ENCODE measurements at regions not wholly inside any gene's neighbourhood (a gene's known extent, or its start where the extent isn't known, plus 50 kb on each side); places are given as distances from the start of the nearest gene placed in this dataset.

GRCh38 chr1:200298242-200298641, 111.6 kb downstream of the ZNF281 start:
- no peak overlapping the region for H3K9ac ChIP-seq (ENCODE audit: low read length)
- H3K36me3 ChIP-seq (ENCODE audit: insufficient read depth, low read length), result no peaks in the 10 kb centered on the region
- no peaks in the 10 kb centered on the region for H4K20me1 ChIP-seq (ENCODE audit: insufficient read depth)
- no peaks in the 10 kb centered on the region for H3K79me2 ChIP-seq (replicated peaks; ENCODE audit: insufficient read depth, low read length)
- no peaks in the 10 kb centered on the region for H3K9me3 ChIP-seq (ENCODE audit: low read length)
- H3K4me3 ChIP-seq (ENCODE audit: low read length), result no peak overlapping the region
- no peaks in the 10 kb centered on the region for H3K9me2 ChIP-seq (ENCODE audit: insufficient read depth, low read length)
- no peak overlapping the region for H3K27ac ChIP-seq (ENCODE audit: low read length)
- H3F3A ChIP-seq (ENCODE audit: insufficient read depth, low read length, poor library complexity, severe bottlenecking), result no peaks in the 10 kb centered on the region
- H2AFZ ChIP-seq (ENCODE audit: low read depth, low read length), result no peak overlapping the region
- peaks cover 31% of the 10 kb centered on the region for H3K27me3 ChIP-seq (ENCODE audit: insufficient read depth, low read depth, low read length)
- no peak for TF ChIP-seq EP300 (conservative IDR thresholded peaks at IDR 0.05; ENCODE audit: poor library complexity, severe bottlenecking)
- no peak overlapping the region for H3K4me2 ChIP-seq (ENCODE audit: low read length)

GRCh38 chr1:200296091-200296661, 113.7 kb downstream of the ZNF281 start:
- Histone ChIP-seq H3K9me2 (ENCODE audit: insufficient read depth, low read length) (no peaks in the 10 kb centered on the region), H3K36me3 (ENCODE audit: insufficient read depth, low read length) (no peaks in the 10 kb centered on the region), H3K4me3 (ENCODE audit: low read length) (no peak overlapping the region), H3F3A (ENCODE audit: insufficient read depth, low read length, poor library complexity, severe bottlenecking) (no peaks in the 10 kb centered on the region), H2AFZ (ENCODE audit: low read depth, low read length) (no peak overlapping the region), H4K20me1 (ENCODE audit: insufficient read depth) (no peaks in the 10 kb centered on the region), H3K27me3 (ENCODE audit: insufficient read depth, low read depth, low read length) (peaks cover 10% of the 10 kb centered on the region), H3K9ac (ENCODE audit: low read length) (no peak overlapping the region), H3K27ac (ENCODE audit: low read length) (no peak overlapping the region), H3K4me2 (ENCODE audit: low read length) (no peak overlapping the region), H3K79me2 (replicated peaks; ENCODE audit: insufficient read depth, low read length) (no peaks in the 10 kb centered on the region), H3K9me3 (ENCODE audit: low read length) (no peaks in the 10 kb centered on the region)
- TF ChIP-seq REST (IDR thresholded peaks at IDR 0.05; ENCODE audit: borderline replicate concordance) (no peak), CTCF (IDR thresholded peaks at IDR 0.05; ENCODE audit: poor library complexity, severe bottlenecking) (no peak), EZH2 (IDR thresholded peaks at IDR 0.05; ENCODE audit: borderline replicate concordance, insufficient read depth, low read length, poor library complexity, severe bottlenecking) (no peak), POLR2AphosphoS5 (IDR thresholded peaks at IDR 0.05) (no peak), SMC3 (conservative IDR thresholded peaks at IDR 0.05; ENCODE audit: poor library complexity) (no peak), MXI1 (conservative IDR thresholded peaks at IDR 0.05; ENCODE audit: poor library complexity, severe bottlenecking) (no peak), TAF1 (IDR thresholded peaks at IDR 0.05; ENCODE audit: low read depth) (no peak)

- Histone ChIP-seq H3K9ac (ENCODE audit: low read length) (no peak overlapping the region), H3K27ac (ENCODE audit: low read length) (no peak overlapping the region), H3K9me2 (ENCODE audit: insufficient read depth, low read length) (no peaks in the 10 kb centered on the region), H3F3A (ENCODE audit: insufficient read depth, low read length, poor library complexity, severe bottlenecking) (no peaks in the 10 kb centered on the region), H3K36me3 (ENCODE audit: insufficient read depth, low read length) (no peaks in the 10 kb centered on the region), H4K20me1 (ENCODE audit: insufficient read depth) (no peaks in the 10 kb centered on the region), H2AFZ (ENCODE audit: low read depth, low read length) (no peak overlapping the region), H3K4me2 (ENCODE audit: low read length) (no peak overlapping the region), H3K79me2 (replicated peaks; ENCODE audit: insufficient read depth, low read length) (no peaks in the 10 kb centered on the region), H3K9me3 (ENCODE audit: low read length) (no peaks in the 10 kb centered on the region), H3K4me3 (ENCODE audit: low read length) (no peak overlapping the region), H3K27me3 (ENCODE audit: insufficient read depth, low read depth, low read length) (no peaks in the 10 kb centered on the region)
- no peak for TF ChIP-seq MXI1 (conservative IDR thresholded peaks at IDR 0.05; ENCODE audit: poor library complexity, severe bottlenecking)
- no peak for TF ChIP-seq TAF1 (IDR thresholded peaks at IDR 0.05; ENCODE audit: low read depth)
- no peak for TF ChIP-seq RAD21 (conservative IDR thresholded peaks at IDR 0.05)
- TF ChIP-seq POLR2AphosphoS5 (IDR thresholded peaks at IDR 0.05), result no peak
- no peak for TF ChIP-seq SMC3 (conservative IDR thresholded peaks at IDR 0.05; ENCODE audit: poor library complexity)
- no peak for TF ChIP-seq REST (IDR thresholded peaks at IDR 0.05; ENCODE audit: borderline replicate concordance)
- no peak for TF ChIP-seq EZH2 (IDR thresholded peaks at IDR 0.05; ENCODE audit: borderline replicate concordance, insufficient read depth, low read length, poor library complexity, severe bottlenecking)
- no peak for TF ChIP-seq EP300 (conservative IDR thresholded peaks at IDR 0.05; ENCODE audit: poor library complexity, severe bottlenecking)
- TF ChIP-seq CTCF (IDR thresholded peaks at IDR 0.05; ENCODE audit: poor library complexity, severe bottlenecking), result no peak
These were observed 115.6 kb downstream of the ZNF281 start for GRCh38 chr1:200294241-200294640.

Measured in neural cell (in vitro differentiated cells).